Left kidney (tissue), 1 donor: ENCODE measurements at regions not wholly inside any gene's neighbourhood (a gene's known extent, or its start where the extent isn't known, plus 50 kb on each side); places are given as distances from the start of the nearest gene placed in this dataset.

Experiments used
- DNase-seq: peaks from one replicate; pipeline ENCODE4 v3.0.0-alpha.2; 2013

- DNase-seq = no peak
These were observed 389.3 kb downstream of the SUCLA2 start for GRCh38 chr13:47611664-47612288.

GRCh38 chr13:47610687-47611086, 390.4 kb downstream of the SUCLA2 start:
- DNase-seq = no peak

GRCh38 chr13:47603365-47603764, 397.7 kb downstream of the SUCLA2 start:
- no peak for DNase-seq

GRCh38 chr13:47598340-47598911, 402.6 kb downstream of the SUCLA2 start:
- peak; percentile 2 for DNase-seq

GRCh38 chr13:47594833-47595232, 406.2 kb downstream of the SUCLA2 start:
- DNase-seq = no peak

- DNase-seq = no peak
These were observed 408.8 kb downstream of the SUCLA2 start for GRCh38 chr13:47592256-47592655.

GRCh38 chr13:47588676-47589075, 412.4 kb downstream of the SUCLA2 start:
- DNase-seq = no peak

GRCh38 chr13:47572375-47572774, 428.7 kb downstream of the SUCLA2 start:
- DNase-seq = no peak

- no peak for DNase-seq
These were observed 437.0 kb downstream of the SUCLA2 start for GRCh38 chr13:47564041-47564440.

GRCh38 chr13:47556703-47557102, 444.4 kb downstream of the SUCLA2 start:
- no peak for DNase-seq

GRCh38 chr13:47555235-47555634, 445.8 kb downstream of the SUCLA2 start:
- DNase-seq = no peak

GRCh38 chr13:47553329-47553977, 447.6 kb downstream of the SUCLA2 start:
- no peak for DNase-seq

- DNase-seq = no peak
These were observed 451.8 kb downstream of the SUCLA2 start for GRCh38 chr13:47549219-47549752.

GRCh38 chr13:47548294-47548840, 452.7 kb downstream of the SUCLA2 start:
- peak; percentile 48 for DNase-seq

- DNase-seq = peak; percentile 64
These were observed 454.5 kb downstream of the SUCLA2 start for GRCh38 chr13:47546391-47547225.

GRCh38 chr13:47545201-47546024, 455.7 kb downstream of the SUCLA2 start:
- no peak for DNase-seq

- no peak for DNase-seq
These were observed 461.8 kb downstream of the SUCLA2 start for GRCh38 chr13:47539317-47539716.

GRCh38 chr13:47523771-47524170, 477.3 kb downstream of the SUCLA2 start:
- no peak for DNase-seq

- no peak for DNase-seq
These were observed 479.1 kb downstream of the SUCLA2 start for GRCh38 chr13:47521890-47522487.

- no peak for DNase-seq
These were observed 481.4 kb downstream of the SUCLA2 start for GRCh38 chr13:47519626-47520025.

- DNase-seq = no peak
These were observed 482.5 kb downstream of the SUCLA2 start for GRCh38 chr13:47518530-47518929.
